Testis (tissue), 2 donors: ENCODE measurements at regions not wholly inside any gene's neighbourhood (a gene's known extent, or its start where the extent isn't known, plus 50 kb on each side); places are given as distances from the start of the nearest gene placed in this dataset.

Source experiments
- DNase-seq: peaks from one replicate; pipeline ENCODE4 v3.0.0-alpha.2; 2019
- H3K27ac ChIP-seq, 2 donors: fragments of 200-600 bp; sonication (generic); one replicate each; pipeline ENCODE4 v1.5.1; 2019
- H3K27me3 ChIP-seq: fragments of 200-600 bp; sonication (generic); one replicate; pipeline ENCODE4 v1.5.1; 2019
- H3K36me3 ChIP-seq: fragments of 200-600 bp; sonication (generic); one replicate; pipeline ENCODE4 v1.5.1; 2017; ENCODE audit warnings: low read depth; ENCODE audit errors: missing control alignments
- H3K4me1 ChIP-seq: fragments of 200-600 bp; sonication (generic); one replicate; pipeline ENCODE4 v1.5.1; 2019
- H3K4me3 ChIP-seq, 2 donors: fragments of 200-600 bp; sonication (generic); one replicate each; pipeline ENCODE4 v1.5.1; 2017 to 2019
- H3K9me3 ChIP-seq: fragments of 200-600 bp; sonication (generic); one replicate; pipeline ENCODE4 v1.5.1; 2017
- CTCF ChIP-seq, 3 experiments: fragments of 450-650 bp in 2 of 3; fragments of 200-600 bp in 1 of 3; sonication (generic) in 1 of 3; IDR thresholded peaks; one replicate each; pipeline ENCODE4 v1.5.1; 2016 to 2019; ENCODE audit warnings: antibody characterized with exemption in 3 of 3, mild to moderate bottlenecking in 2 of 3, moderate library complexity in 1 of 3
- POLR2A ChIP-seq: fragments of 450-650 bp; IDR thresholded peaks from one replicate; pipeline ENCODE4 v1.6.1; 2017; ENCODE audit warnings: antibody characterized with exemption, mild to moderate bottlenecking, moderate library complexity
- WGBS, 2 donors: methylation state at CpG; one replicate each; pipeline ENCODE4 v1.1.5; 2018; 5-methylcytosine and 5-hydroxymethylcytosine counted together
- intact Hi-C: fragments of 100-400 bp; cut with DNase I; formaldehyde crosslinking; loops from one replicate; pipeline ENCODE4 v1.15.1; 2023; ENCODE audit warnings: low total_unique reads

- Histone ChIP-seq H3K36me3 (no peaks in the 10 kb centered on the region), H3K27ac (no peak overlapping the region), H3K27me3 (no peaks in the 10 kb centered on the region), H3K9me3 (no peaks in the 10 kb centered on the region), H3K4me3 (no peak overlapping the region), H3K4me1 (no peaks in the 10 kb centered on the region)
- TF ChIP-seq CTCF (IDR thresholded peaks at IDR 0.05) (no peak), POLR2A (no peak)
- WGBS, 2 donors, result 89 to 95% methylated on average over 12 of the region's 12 CpGs
- DNase-seq, result no peak
- intact Hi-C loops, result loop anchor here (2.0 kb wide), 1 partner anchor 31 kb away; no protein-coding TSS in a partner anchor
Observed at GRCh38 chr6:223763-224162, 68.5 kb upstream of the DUSP22 start.

GRCh38 chr6:224350-224749 is 67.9 kb upstream of the DUSP22 start:
- Histone ChIP-seq H3K27me3 (no peaks in the 10 kb centered on the region), H3K9me3 (no peaks in the 10 kb centered on the region), H3K4me3 (no peak overlapping the region), H3K27ac (no peak overlapping the region), H3K36me3 (no peaks in the 10 kb centered on the region), H3K4me1 (no peaks in the 10 kb centered on the region)
- no peak for DNase-seq
- 96 to 98% methylated on average over 9 to 13 of the region's 13 CpGs for WGBS, 2 donors
- TF ChIP-seq CTCF (IDR thresholded peaks at IDR 0.05) (no peak), POLR2A (no peak)
- intact Hi-C loops, result no loop called here

- Histone ChIP-seq H3K27me3 (no peaks in the 10 kb centered on the region), H3K4me1 (no peaks in the 10 kb centered on the region), H3K36me3 (no peaks in the 10 kb centered on the region), H3K4me3 (no peak overlapping the region), H3K27ac (no peak overlapping the region), H3K9me3 (no peaks in the 10 kb centered on the region)
- intact Hi-C loops, result no loop called here
- WGBS, 2 donors, result 78 to 89% methylated on average over 5 to 20 of the region's 20 CpGs
- DNase-seq, result no peak
- TF ChIP-seq CTCF (IDR thresholded peaks at IDR 0.05) (no peak), POLR2A (no peak)
Observed at GRCh38 chr6:225121-225721, 67.1 kb upstream of the DUSP22 start.

GRCh38 chr6:225907-226306 is 66.4 kb upstream of the DUSP22 start:
- Histone ChIP-seq H3K4me1 (no peaks in the 10 kb centered on the region), H3K4me3 (no peak overlapping the region), H3K9me3 (no peaks in the 10 kb centered on the region), H3K27ac (no peak overlapping the region), H3K36me3 (no peaks in the 10 kb centered on the region), H3K27me3 (no peaks in the 10 kb centered on the region)
- no peak for DNase-seq
- intact Hi-C loops, result no loop called here
- 86 to 87% methylated on average over 16 to 17 of the region's 17 CpGs for WGBS, 2 donors
- TF ChIP-seq POLR2A, result no peak
- no peak for TF ChIP-seq CTCF (IDR thresholded peaks at IDR 0.05)

GRCh38 chr6:226516-227073 is 65.7 kb upstream of the DUSP22 start:
- H3K4me1 ChIP-seq, result no peaks in the 10 kb centered on the region
- 92 to 93% methylated on average over 5 to 6 of the region's 6 CpGs for WGBS, 2 donors
- intact Hi-C loops, result no loop called here
- H3K27me3 ChIP-seq, result no peaks in the 10 kb centered on the region
- no peak for DNase-seq
- TF ChIP-seq POLR2A, result no peak
- TF ChIP-seq CTCF (IDR thresholded peaks at IDR 0.05), result no peak
- H3K4me3 ChIP-seq, result no peak overlapping the region
- H3K27ac ChIP-seq, result no peak overlapping the region
- no peaks in the 10 kb centered on the region for H3K9me3 ChIP-seq
- no peaks in the 10 kb centered on the region for H3K36me3 ChIP-seq
